ENCODE measurements at regions not wholly inside any gene's neighbourhood (a gene's known extent, or its start where the extent isn't known, plus 50 kb on each side); places are given as distances from the start of the nearest gene placed in this dataset.
A peak's percentile ranks its signal among the peaks of the same experiment; 100 is the strongest.

- TF ChIP-seq, protein P1, sequence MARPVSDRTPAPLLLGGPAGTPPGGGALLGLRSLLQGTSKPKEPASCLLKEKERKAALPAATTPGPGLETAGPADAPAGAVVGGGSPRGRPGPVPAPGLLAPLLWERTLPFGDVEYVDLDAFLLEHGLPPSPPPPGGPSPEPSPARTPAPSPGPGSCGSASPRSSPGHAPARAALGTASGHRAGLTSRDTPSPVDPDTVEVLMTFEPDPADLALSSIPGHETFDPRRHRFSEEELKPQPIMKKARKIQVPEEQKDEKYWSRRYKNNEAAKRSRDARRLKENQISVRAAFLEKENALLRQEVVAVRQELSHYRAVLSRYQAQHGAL (CRISPR knock-in tag; IDR thresholded peaks at IDR 0.05; ENCODE audit: not compliant biosample characterization) = no peak
- TF ChIP-seq HNF1B (CRISPR knock-in tag; IDR thresholded peaks at IDR 0.05) = no peak
Observed at GRCh38 chr10:131568866-131569265, 257.3 kb upstream of the TCERG1L start (continued).

DNA sequence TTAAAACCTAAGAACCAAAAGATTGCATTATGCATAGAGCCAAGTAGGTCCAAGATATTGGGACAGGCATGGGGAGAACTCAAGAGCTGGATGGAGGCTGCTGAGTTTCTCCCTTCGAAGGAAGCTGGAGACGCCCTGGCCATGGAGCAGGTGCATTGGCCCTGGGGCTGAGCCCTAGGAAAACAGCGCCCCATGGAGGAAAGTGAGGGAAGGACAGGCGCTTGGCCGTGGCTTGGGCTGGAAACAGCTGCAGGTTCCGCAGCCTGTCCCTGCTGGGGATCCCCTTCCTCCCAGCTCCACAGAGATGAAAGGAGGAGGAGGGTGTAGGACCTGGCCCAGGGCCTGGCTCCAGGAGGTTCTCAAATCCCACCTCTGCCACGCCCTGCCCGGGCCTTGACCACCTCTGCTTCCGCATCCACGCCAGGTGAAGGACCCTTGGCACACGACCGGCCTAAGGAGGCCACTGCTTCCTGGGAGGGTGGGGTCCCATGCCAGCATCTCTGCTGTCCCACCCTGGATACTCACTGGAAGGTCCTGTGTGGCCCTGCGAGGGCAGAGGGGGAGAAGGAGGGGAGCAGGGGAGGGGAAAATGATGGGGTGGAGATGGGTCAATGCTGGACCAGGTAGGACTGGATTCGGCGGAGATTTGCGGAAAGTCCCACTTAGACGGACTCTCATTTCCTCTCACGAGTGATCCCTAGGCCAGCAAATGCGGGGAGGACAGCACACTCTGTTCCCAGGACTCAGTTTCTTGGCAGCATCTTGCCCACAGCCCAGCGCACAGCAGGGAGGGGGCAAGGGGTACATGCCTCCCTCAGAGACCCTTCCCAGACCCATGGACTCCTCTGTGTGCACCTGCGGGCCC lies 258.6 kb upstream of the TCERG1L start:
- ChIA-PET POLR2A (no interaction called here), CTCF (ENCODE audit: low intra/inter-chr PET ratio, low total read pairs) (no interaction called here)
- H3K36me3 ChIP-seq (replicated peaks in 1 of 2; ENCODE audit: control insufficient read depth in 1 of 2, insufficient read depth in 2 of 2, low read length in 2 of 2) = no peaks in the 10 kb centered on the region
- no peak overlapping the region for H3K4me2 ChIP-seq (ENCODE audit: low read depth, low read length)
- DNase-seq (ENCODE audit: low spot score) (no peak), FAIRE-seq (no peak), ATAC-seq (no peak)
- intact Hi-C loops (cut with micrococcal nuclease; ENCODE audit: unreplicated experiment) = no loop called here
- no TSS peak for BruUV-seq (replicated peaks)
- no peak overlapping the region for H3K4me3 ChIP-seq (replicated peaks in 1 of 3; ENCODE audit: insufficient read depth in 1 of 3, low read depth in 2 of 3, low read length in 3 of 3)
- no peaks in the 10 kb centered on the region for H3K79me2 ChIP-seq (ENCODE audit: insufficient read depth, low read length)
- in situ Hi-C loops (cut with HindIII; ENCODE audit: extremely low pct_ligation_motif_present, low pct_unique_long_range_greater_than_20kb) = no loop called here
- WGBS (ENCODE audit: low lambda C conversion rate) = 25% methylated on average over 16 of the region's 21 CpGs
- peaks cover 3 to 25% of the 10 kb centered on the region in 2 experiments; a peak in 3 of 5 replicates for H3K27me3 ChIP-seq (ENCODE audit: control insufficient read depth in 1 of 2, insufficient read depth in 2 of 2, low read length in 2 of 2)
- H3K9me3 ChIP-seq (ENCODE audit: low read length) = no peaks in the 10 kb centered on the region
- no peaks in the 10 kb centered on the region for H3K4me1 ChIP-seq (ENCODE audit: insufficient read depth, low read length)
- no peak overlapping the region for H2AFZ ChIP-seq (ENCODE audit: low read length)
- H3K9ac ChIP-seq (ENCODE audit: insufficient read depth, low read depth, low read length) = no peak overlapping the region
- no peak overlapping the region for H3K27ac ChIP-seq (ENCODE audit: extremely low read length, insufficient read depth, low read length)
- H4K20me1 ChIP-seq (ENCODE audit: insufficient read depth, low read length) = no peaks in the 10 kb centered on the region
- TF ChIP-seq CTCF (CRISPR knock-in tag; IDR thresholded peaks at IDR 0.05) (peak; percentile 20; the same call in 1 of the 2 replicates), KLF11 (CRISPR knock-in tag; IDR thresholded peaks at IDR 0.05) (no peak), MNT (IDR thresholded peaks at IDR 0.05) (no peak), MTF1 (CRISPR knock-in tag; IDR thresholded peaks at IDR 0.05) (no peak), JARID2 (CRISPR knock-in tag; IDR thresholded peaks at IDR 0.05; ENCODE audit: insufficient replicate concordance) (no peak), STAG1 (CRISPR knock-in tag; IDR thresholded peaks at IDR 0.05) (0 out of 2 replicates have a peak, but pooled peaks have one; percentile 11), IRX3 (CRISPR knock-in tag; IDR thresholded peaks at IDR 0.05; ENCODE audit: borderline replicate concordance, low read depth) (no peak), SOX5 (CRISPR knock-in tag; IDR thresholded peaks at IDR 0.05; ENCODE audit: borderline replicate concordance) (no peak), SRF (IDR thresholded peaks at IDR 0.05; ENCODE audit: low read depth, low read length) (no peak), HES4 (CRISPR knock-in tag; IDR thresholded peaks at IDR 0.05; ENCODE audit: borderline replicate concordance) (no peak), ZNF256 (CRISPR knock-in tag; conservative IDR thresholded peaks at IDR 0.05) (no peak)
- TF ChIP-seq, protein P2, sequence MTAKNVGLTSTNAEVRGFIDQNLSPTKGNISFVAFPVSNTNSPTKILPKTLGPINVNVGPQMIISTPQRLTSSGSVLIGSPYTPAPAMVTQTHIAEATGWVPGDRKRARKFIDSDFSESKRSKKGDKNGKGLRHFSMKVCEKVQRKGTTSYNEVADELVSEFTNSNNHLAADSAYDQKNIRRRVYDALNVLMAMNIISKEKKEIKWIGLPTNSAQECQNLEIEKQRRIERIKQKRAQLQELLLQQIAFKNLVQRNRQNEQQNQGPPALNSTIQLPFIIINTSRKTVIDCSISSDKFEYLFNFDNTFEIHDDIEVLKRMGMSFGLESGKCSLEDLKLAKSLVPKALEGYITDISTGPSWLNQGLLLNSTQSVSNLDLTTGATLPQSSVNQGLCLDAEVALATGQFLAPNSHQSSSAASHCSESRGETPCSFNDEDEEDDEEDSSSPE (CRISPR knock-in tag; IDR thresholded peaks at IDR 0.05) = no peak
- TF ChIP-seq, protein P3, sequence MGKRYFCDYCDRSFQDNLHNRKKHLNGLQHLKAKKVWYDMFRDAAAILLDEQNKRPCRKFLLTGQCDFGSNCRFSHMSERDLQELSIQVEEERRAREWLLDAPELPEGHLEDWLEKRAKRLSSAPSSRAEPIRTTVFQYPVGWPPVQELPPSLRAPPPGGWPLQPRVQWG (CRISPR knock-in tag; IDR thresholded peaks at IDR 0.05; ENCODE audit: borderline replicate concordance, low read depth) = no peak
